ENCODE measurements at regions not wholly inside any gene's neighbourhood (a gene's known extent, or its start where the extent isn't known, plus 50 kb on each side); places are given as distances from the start of the nearest gene placed in this dataset.

DNA sequence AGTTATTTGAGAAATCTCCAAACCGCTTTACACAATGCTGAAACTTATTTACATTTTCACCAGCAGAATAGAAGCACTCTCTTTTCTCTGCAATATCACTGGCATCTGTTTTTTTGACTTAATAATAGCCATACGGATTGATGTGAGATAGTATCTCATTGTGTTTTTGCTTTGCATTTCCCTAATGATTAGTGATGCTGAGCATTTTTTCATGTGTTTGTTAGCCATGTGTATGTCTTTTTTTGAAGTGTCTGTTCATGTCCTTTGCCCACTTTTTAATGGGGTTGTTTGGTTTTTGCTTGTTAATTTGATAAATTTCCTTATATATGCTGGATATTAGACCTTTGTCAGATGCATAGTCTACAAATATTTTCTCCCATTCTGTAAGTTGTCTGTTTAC is 73.6 kb downstream of the FBXO5 start:
- Mint-ChIP-seq H3K27me3 (ENCODE audit: low read depth in 2 of 2) (peaks cover 26 to 50% of the 10 kb centered on the region in 2 donors), H3K9me3 (peaks cover 0 to 5% of the 10 kb centered on the region in 2 donors), H3K4me1 (no peaks in the 10 kb centered on the region), H3K4me3 (no peak overlapping the region), H3K36me3 (no peaks in the 10 kb centered on the region), H3K27ac (no peak overlapping the region)
- TF ChIP-seq, protein P1, sequence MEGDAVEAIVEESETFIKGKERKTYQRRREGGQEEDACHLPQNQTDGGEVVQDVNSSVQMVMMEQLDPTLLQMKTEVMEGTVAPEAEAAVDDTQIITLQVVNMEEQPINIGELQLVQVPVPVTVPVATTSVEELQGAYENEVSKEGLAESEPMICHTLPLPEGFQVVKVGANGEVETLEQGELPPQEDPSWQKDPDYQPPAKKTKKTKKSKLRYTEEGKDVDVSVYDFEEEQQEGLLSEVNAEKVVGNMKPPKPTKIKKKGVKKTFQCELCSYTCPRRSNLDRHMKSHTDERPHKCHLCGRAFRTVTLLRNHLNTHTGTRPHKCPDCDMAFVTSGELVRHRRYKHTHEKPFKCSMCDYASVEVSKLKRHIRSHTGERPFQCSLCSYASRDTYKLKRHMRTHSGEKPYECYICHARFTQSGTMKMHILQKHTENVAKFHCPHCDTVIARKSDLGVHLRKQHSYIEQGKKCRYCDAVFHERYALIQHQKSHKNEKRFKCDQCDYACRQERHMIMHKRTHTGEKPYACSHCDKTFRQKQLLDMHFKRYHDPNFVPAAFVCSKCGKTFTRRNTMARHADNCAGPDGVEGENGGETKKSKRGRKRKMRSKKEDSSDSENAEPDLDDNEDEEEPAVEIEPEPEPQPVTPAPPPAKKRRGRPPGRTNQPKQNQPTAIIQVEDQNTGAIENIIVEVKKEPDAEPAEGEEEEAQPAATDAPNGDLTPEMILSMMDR (IDR thresholded peaks at IDR 0.05): no peak
- no peak overlapping the region for H3K4me3 ChIP-seq (ENCODE audit: low read length)
- intact Hi-C loops (cut with micrococcal nuclease): no loop called here
- H3K9me3 ChIP-seq (ENCODE audit: control insufficient read depth, insufficient read depth, low read length): no peaks in the 10 kb centered on the region
- H3K27ac ChIP-seq (ENCODE audit: low read length): no peak overlapping the region
- 59% methylated on average over 2 of the region's 2 CpGs for WGBS (ENCODE audit: insufficient coverage)
- H3K4me1 ChIP-seq (ENCODE audit: control insufficient read depth, insufficient read depth, low read length): no peaks in the 10 kb centered on the region
- no peaks in the 10 kb centered on the region for H3K27me3 ChIP-seq (ENCODE audit: control insufficient read depth, insufficient read depth, low read length)
- no peaks in the 10 kb centered on the region for H3K36me3 ChIP-seq (ENCODE audit: control insufficient read depth, insufficient read depth, low read length)
- no peak for ATAC-seq
- DNase-seq: no peak

DNA sequence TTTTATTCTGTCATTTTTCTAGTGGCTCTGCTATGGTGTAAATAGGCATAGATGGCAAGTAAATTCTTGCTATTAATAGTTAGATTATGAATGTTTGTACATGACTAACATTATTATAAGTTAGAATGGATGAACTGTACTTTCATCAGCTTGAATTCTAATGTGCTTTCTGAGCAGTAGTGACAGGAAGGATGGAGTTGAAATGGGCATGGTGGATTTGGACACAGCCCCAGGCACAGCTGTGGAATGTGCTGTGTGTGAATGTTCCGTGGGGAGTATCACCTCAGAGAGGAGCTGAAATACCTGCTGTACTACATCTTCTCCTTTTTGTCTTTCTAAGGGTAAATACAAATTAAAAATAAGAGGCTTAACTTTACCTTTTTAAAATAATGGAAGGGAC is 66.8 kb downstream of the FBXO5 start:
- WGBS (ENCODE audit: insufficient coverage): no CpG with 5 or more reads among the region's 1 CpG
- H3K27me3 Mint-ChIP-seq (ENCODE audit: low read depth in 2 of 2): peaks cover 22 to 48% of the 10 kb centered on the region in 2 donors
- H3K36me3 Mint-ChIP-seq: no peaks in the 10 kb centered on the region

DNA sequence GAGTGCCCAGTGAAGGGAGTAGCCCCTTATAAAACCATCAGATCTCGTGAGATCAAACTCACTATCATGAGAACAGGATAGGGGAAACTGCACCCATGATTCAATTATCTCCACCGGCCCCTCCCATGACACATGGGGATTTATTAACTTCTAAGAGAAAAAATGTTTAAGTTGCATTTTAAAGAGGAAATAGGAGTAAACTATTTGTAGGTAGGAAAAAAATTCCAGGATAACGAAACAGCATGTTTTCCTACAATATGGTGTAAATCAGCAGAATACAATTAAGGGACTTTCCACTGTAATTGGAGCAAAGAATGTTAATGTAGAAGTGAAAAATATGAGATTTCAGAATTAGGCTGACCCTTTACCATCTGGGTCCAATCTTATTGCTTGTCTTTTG is 63.9 kb downstream of the FBXO5 start:
- Mint-ChIP-seq H3K4me1 (no peaks in the 10 kb centered on the region), H3K27ac (no peak overlapping the region), H3K4me3 (no peak overlapping the region), H3K36me3 (no peaks in the 10 kb centered on the region), H3K9me3 (no peaks in the 10 kb centered on the region), H3K27me3 (ENCODE audit: low read depth in 2 of 2) (peaks cover 7 to 18% of the 10 kb centered on the region in 2 donors)
- WGBS (ENCODE audit: insufficient coverage): 90% methylated on average over 2 of the region's 3 CpGs
- DNase-seq (no peak), ATAC-seq (no peak)
- Histone ChIP-seq H3K4me3 (ENCODE audit: low read length) (no peak overlapping the region), H3K4me1 (ENCODE audit: control insufficient read depth, insufficient read depth, low read length) (no peaks in the 10 kb centered on the region), H3K36me3 (ENCODE audit: control insufficient read depth, insufficient read depth, low read length) (no peaks in the 10 kb centered on the region), H3K27me3 (ENCODE audit: control insufficient read depth, insufficient read depth, low read length) (peaks cover 2% of the 10 kb centered on the region), H3K27ac (ENCODE audit: low read length) (no peak overlapping the region), H3K9me3 (ENCODE audit: control insufficient read depth, insufficient read depth, low read length) (no peaks in the 10 kb centered on the region)
- TF ChIP-seq, protein P1 (IDR thresholded peaks at IDR 0.05): no peak
- intact Hi-C loops (cut with micrococcal nuclease): no loop called here

More for the DNA sequence above, 66.8 kb downstream of the FBXO5 start:
- Histone ChIP-seq H3K4me3 (ENCODE audit: low read length) (no peak overlapping the region), H3K27me3 (ENCODE audit: control insufficient read depth, insufficient read depth, low read length) (peaks cover 2% of the 10 kb centered on the region), H3K9me3 (ENCODE audit: control insufficient read depth, insufficient read depth, low read length) (no peaks in the 10 kb centered on the region), H3K36me3 (ENCODE audit: control insufficient read depth, insufficient read depth, low read length) (no peaks in the 10 kb centered on the region), H3K27ac (ENCODE audit: low read length) (no peak overlapping the region), H3K4me1 (ENCODE audit: control insufficient read depth, insufficient read depth, low read length) (no peaks in the 10 kb centered on the region)
- DNase-seq (no peak), ATAC-seq (no peak)
- Mint-ChIP-seq H3K4me1 (no peaks in the 10 kb centered on the region), H3K9me3 (peaks cover 0 to 5% of the 10 kb centered on the region in 2 donors), H3K4me3 (no peak overlapping the region), H3K27ac (no peak overlapping the region)
- TF ChIP-seq, protein P1 (IDR thresholded peaks at IDR 0.05): no peak
- intact Hi-C loops (cut with micrococcal nuclease): no loop called here

DNA sequence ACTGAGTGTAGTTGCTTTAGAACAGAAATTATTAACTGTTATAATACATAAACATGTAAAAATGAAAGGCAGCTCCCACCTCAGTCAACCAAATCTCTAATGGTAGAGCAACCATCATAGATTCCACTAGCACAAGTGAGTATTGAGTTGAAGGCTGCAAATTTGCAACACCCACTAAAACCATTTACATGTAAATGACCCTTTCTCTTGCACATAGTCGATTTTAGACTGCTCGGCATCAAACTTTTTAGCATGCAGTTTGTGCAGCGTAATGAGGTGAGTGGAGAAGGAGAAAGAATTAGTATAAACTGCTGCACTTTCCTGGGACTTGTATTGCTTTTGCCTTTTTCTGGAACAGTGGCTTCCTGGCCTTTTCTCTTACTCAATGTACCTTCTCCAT is 62.8 kb downstream of the FBXO5 start:
- H3K4me1 Mint-ChIP-seq: no peaks in the 10 kb centered on the region
- H3K27me3 Mint-ChIP-seq (ENCODE audit: low read depth in 2 of 2): peaks cover 8 to 17% of the 10 kb centered on the region in 2 donors
- H3K27me3 ChIP-seq (ENCODE audit: control insufficient read depth, insufficient read depth, low read length): no peaks in the 10 kb centered on the region
- WGBS (ENCODE audit: insufficient coverage): 89% methylated on average over 3 of the region's 3 CpGs
- no peak overlapping the region for H3K4me3 ChIP-seq (ENCODE audit: low read length)
- H3K4me3 Mint-ChIP-seq: no peak overlapping the region
- H3K9me3 ChIP-seq (ENCODE audit: control insufficient read depth, insufficient read depth, low read length): no peaks in the 10 kb centered on the region
- no peaks in the 10 kb centered on the region for H3K36me3 ChIP-seq (ENCODE audit: control insufficient read depth, insufficient read depth, low read length)
- TF ChIP-seq, protein P1 (IDR thresholded peaks at IDR 0.05): no peak
- H3K27ac ChIP-seq (ENCODE audit: low read length): no peak overlapping the region
- no peaks in the 10 kb centered on the region for H3K9me3 Mint-ChIP-seq
- no peak for ATAC-seq
- no peaks in the 10 kb centered on the region for H3K36me3 Mint-ChIP-seq
- intact Hi-C loops (cut with micrococcal nuclease): no loop called here
- no peak for DNase-seq
- no peaks in the 10 kb centered on the region for H3K4me1 ChIP-seq (ENCODE audit: control insufficient read depth, insufficient read depth, low read length)
- no peak overlapping the region for H3K27ac Mint-ChIP-seq

Measured in natural killer cell (primary cell).